Breast epithelium (tissue), 3 donors: ENCODE measurements at regions not wholly inside any gene's neighbourhood (a gene's known extent, or its start where the extent isn't known, plus 50 kb on each side); places are given as distances from the start of the nearest gene placed in this dataset.

Experiments used
- CTCF ChIP-seq, 3 donors: fragments of 450-650 bp; IDR thresholded peaks; one replicate each; pipeline ENCODE4 v1.5.1; 2016 to 2017; ENCODE audit warnings: antibody characterized with exemption in 3 of 3, mild to moderate bottlenecking in 3 of 3, moderate library complexity in 3 of 3
- POLR2AphosphoS5 ChIP-seq, 3 donors: sonication (generic); formaldehyde crosslinking; IDR thresholded peaks; one replicate each; pipeline ENCODE4 v1.6.1; 2017; ENCODE audit warnings: antibody characterized with exemption in 3 of 3

- TF ChIP-seq CTCF (IDR thresholded peaks at IDR 0.05), result no peak
- TF ChIP-seq POLR2AphosphoS5 (IDR thresholded peaks at IDR 0.05), result no peak
Observed at GRCh38 chr12:114616081-114616480, 67.9 kb downstream of the TBX3 start.
